Chondrocyte (in vitro differentiated cells): ENCODE measurements at regions not wholly inside any gene's neighbourhood (a gene's known extent, or its start where the extent isn't known, plus 50 kb on each side); places are given as distances from the start of the nearest gene placed in this dataset.
"Not testable (repeated sequence)": the region's sequence is repeated elsewhere in the genome, so short reads cannot be mapped to it uniquely, and the experiment has no call there.

Experiments
- DNase-seq: peaks from one replicate; pipeline ENCODE4 v3.0.0; 2021; ENCODE audit warnings: mixed read lengths, low spot score
- H3K27ac Mint-ChIP-seq: one replicate; pipeline ENCODE4 v1.8.0; 2021; ENCODE audit warnings: mild to moderate bottlenecking, moderate library complexity, mixed read lengths; ENCODE audit not compliant: unreplicated experiment
- H3K27me3 Mint-ChIP-seq: 2 replicates; pipeline ENCODE4 v1.8.0; 2021; ENCODE audit warnings: low read depth, mixed read lengths
- H3K36me3 Mint-ChIP-seq: 2 replicates; pipeline ENCODE4 v1.8.0; 2021; ENCODE audit warnings: low read depth, mixed read lengths
- H3K4me1 Mint-ChIP-seq: 2 replicates; pipeline ENCODE4 v1.8.0; 2021; ENCODE audit warnings: low read depth, mild to moderate bottlenecking, mixed read lengths
- H3K4me3 Mint-ChIP-seq: one replicate; pipeline ENCODE4 v1.8.0; 2021; ENCODE audit warnings: mild to moderate bottlenecking, moderate library complexity, mixed read lengths; ENCODE audit not compliant: unreplicated experiment
- H3K9me3 Mint-ChIP-seq: 2 replicates; pipeline ENCODE4 v1.8.0; 2021; ENCODE audit warnings: low read depth, mixed read lengths
- CTCF ChIP-seq: fragments of 200-600 bp; sonication (generic); IDR thresholded peaks from 2 replicates; pipeline ENCODE4 v1.5.0; 2021; ENCODE audit warnings: antibody characterized with exemption, mild to moderate bottlenecking, moderate library complexity

GRCh38 chr5:152593388-152593787, 188.3 kb upstream of the NMUR2 start:
- H3K4me3 Mint-ChIP-seq, result no peak overlapping the region
- H3K27ac Mint-ChIP-seq, result no peak overlapping the region
- H3K4me1 Mint-ChIP-seq, result no peaks in the 10 kb centered on the region
- H3K36me3 Mint-ChIP-seq, result no peaks in the 10 kb centered on the region
- peaks cover 14% of the 10 kb centered on the region for H3K9me3 Mint-ChIP-seq
- no peak for DNase-seq
- no peaks in the 10 kb centered on the region for H3K27me3 Mint-ChIP-seq
- peak; percentile 20 for TF ChIP-seq CTCF

GRCh38 chr5:152595405-152595804, 190.3 kb upstream of the NMUR2 start:
- peaks cover 4% of the 10 kb centered on the region for H3K9me3 Mint-ChIP-seq
- H3K27me3 Mint-ChIP-seq, result peaks cover 6% of the 10 kb centered on the region
- no peaks in the 10 kb centered on the region for H3K36me3 Mint-ChIP-seq
- DNase-seq, result no peak
- H3K27ac Mint-ChIP-seq, result no peak overlapping the region
- no peak overlapping the region for H3K4me3 Mint-ChIP-seq
- H3K4me1 Mint-ChIP-seq, result no peaks in the 10 kb centered on the region
- TF ChIP-seq CTCF, result no peak

- H3K27me3 Mint-ChIP-seq, result peaks cover 6% of the 10 kb centered on the region
- no peak overlapping the region for H3K27ac Mint-ChIP-seq
Observed at GRCh38 chr5:152599096-152599495, 194.0 kb upstream of the NMUR2 start.

GRCh38 chr5:152601806-152602732, 197.0 kb upstream of the NMUR2 start:
- H3K36me3 Mint-ChIP-seq, result no peaks in the 10 kb centered on the region
- no peak for TF ChIP-seq CTCF
- H3K27me3 Mint-ChIP-seq, result peaks cover 6% of the 10 kb centered on the region
- H3K4me1 Mint-ChIP-seq, result no peaks in the 10 kb centered on the region
- no peak for DNase-seq
- no peak overlapping the region for H3K4me3 Mint-ChIP-seq
- no peaks in the 10 kb centered on the region for H3K9me3 Mint-ChIP-seq
- no peak overlapping the region for H3K27ac Mint-ChIP-seq

More at GRCh38 chr5:152599096-152599495, 194.0 kb upstream of the NMUR2 start:
- H3K4me1 Mint-ChIP-seq, result no peaks in the 10 kb centered on the region
- no peaks in the 10 kb centered on the region for H3K36me3 Mint-ChIP-seq
- no peaks in the 10 kb centered on the region for H3K9me3 Mint-ChIP-seq
- TF ChIP-seq CTCF, result no peak
- no peak overlapping the region for H3K4me3 Mint-ChIP-seq
- no peak for DNase-seq

GRCh38 chr5:152606050-152606449, 201.0 kb upstream of the NMUR2 start:
- DNase-seq, H3K9me3 Mint-ChIP-seq, H3K27ac Mint-ChIP-seq, H3K4me3 Mint-ChIP-seq, H3K27me3 Mint-ChIP-seq, H3K4me1 Mint-ChIP-seq, H3K36me3 Mint-ChIP-seq: not testable (repeated sequence)
